ENCODE measurements at regions not wholly inside any gene's neighbourhood (a gene's known extent, or its start where the extent isn't known, plus 50 kb on each side); places are given as distances from the start of the nearest gene placed in this dataset.
"Not testable (repeated sequence)": the region's sequence is repeated elsewhere in the genome, so short reads cannot be mapped to it uniquely, and the experiment has no call there.

GRCh38 chr20:17873410-17874270 is 95.0 kb downstream of the SNX5 start:
- peak; percentile 98 for DNase-seq (ENCODE audit: low read depth)

GRCh38 chr20:17872959-17873358 is 95.6 kb downstream of the SNX5 start:
- DNase-seq (ENCODE audit: low read depth) = peak; percentile 27

- DNase-seq (ENCODE audit: low read depth) = no peak
These were observed 96.2 kb downstream of the SNX5 start for GRCh38 chr20:17872434-17872833.

GRCh38 chr20:17871886-17872285 is 96.7 kb downstream of the SNX5 start:
- no peak for DNase-seq (ENCODE audit: low read depth)

GRCh38 chr20:17871181-17871580 is 97.4 kb downstream of the SNX5 start:
- DNase-seq (ENCODE audit: low read depth) = peak; percentile 83

- peak; percentile 47 for DNase-seq (ENCODE audit: low read depth)
These were observed 98.4 kb downstream of the SNX5 start for GRCh38 chr20:17870086-17870740.

GRCh38 chr20:17869295-17869994 is 99.1 kb downstream of the SNX5 start:
- DNase-seq (ENCODE audit: low read depth) = no peak

- DNase-seq (ENCODE audit: low read depth) = no peak
These were observed 99.8 kb downstream of the SNX5 start for GRCh38 chr20:17868700-17869231.

GRCh38 chr20:17868151-17868550 is 100.4 kb downstream of the SNX5 start:
- DNase-seq (ENCODE audit: low read depth) = peak; percentile 11

GRCh38 chr20:17867131-17867925 is 101.3 kb downstream of the SNX5 start:
- no peak for DNase-seq (ENCODE audit: low read depth)

GRCh38 chr20:17866234-17867001 is 102.2 kb downstream of the SNX5 start:
- no peak for DNase-seq (ENCODE audit: low read depth)

GRCh38 chr20:17863577-17864292 is 104.9 kb downstream of the SNX5 start:
- DNase-seq (ENCODE audit: low read depth) = no peak

- DNase-seq (ENCODE audit: low read depth) = no peak
These were observed 105.4 kb downstream of the SNX5 start for GRCh38 chr20:17863209-17863576.

- DNase-seq (ENCODE audit: low read depth) = no peak
These were observed 106.4 kb downstream of the SNX5 start for GRCh38 chr20:17862171-17862570.

GRCh38 chr20:17861620-17862019 is 107.0 kb downstream of the SNX5 start:
- DNase-seq (ENCODE audit: low read depth) = not testable (repeated sequence)

- no peak for DNase-seq (ENCODE audit: low read depth)
These were observed 108.0 kb downstream of the SNX5 start for GRCh38 chr20:17860301-17861197.

- no peak for DNase-seq (ENCODE audit: low read depth)
These were observed 108.9 kb downstream of the SNX5 start for GRCh38 chr20:17859616-17860232.

- no peak for DNase-seq (ENCODE audit: low read depth)
These were observed 109.5 kb downstream of the SNX5 start for GRCh38 chr20:17859002-17859615.
